Endothelial cell of umbilical vein (primary cell): ENCODE measurements at regions not wholly inside any gene's neighbourhood (a gene's known extent, or its start where the extent isn't known, plus 50 kb on each side); places are given as distances from the start of the nearest gene placed in this dataset.

Experiments
- BruUV-seq: library from RNA; stranded (reverse); fragments of 400-500 nt; replicated peaks from 2 replicates; lab custom pipeline; 2021; lab: Mats Ljungman, UMichigan
- CTCF ChIA-PET: fragments of 300-600, 350-600 bp; sonication (Branson Sonifier 250); formaldehyde crosslinking; loops from one replicate; lab custom pipeline; 2021; ENCODE audit warnings: antibody characterized with exemption, inconsistent platforms; lab: Charles Lee
- POLR2A ChIA-PET: fragments of 300-600, 350-600 bp; sonication (Branson Sonifier 250); formaldehyde crosslinking; loops from one replicate; lab custom pipeline; 2021; ENCODE audit warnings: antibody characterized with exemption, inconsistent platforms; lab: Charles Lee
- DNase-seq: peaks from one replicate; pipeline ENCODE4 v3.0.0-alpha.2; 2011; ENCODE audit warnings: low read depth, low spot score
- FAIRE-seq: peaks from 2 replicates; lab custom pipeline; 2011; peaks lifted over from hg19 to GRCh38; lab: Jason Lieb, UNC
- H2AFZ ChIP-seq: 2 replicates; pipeline ENCODE4 v1.6.0; 2012; ENCODE audit warnings: low read depth, low read length, control low read depth, inconsistent platforms
- H3K27ac ChIP-seq: 2 replicates; pipeline ENCODE4 v1.5.1; 2011; ENCODE audit warnings: low read depth, mild to moderate bottlenecking, control low read depth, low read length, moderate library complexity; ENCODE audit not compliant: insufficient read depth
- H3K27me3 ChIP-seq, 2 experiments: 2 replicates each; pipeline versions ENCODE4 v1.6.0 to v1.6.1; 2011; ENCODE audit warnings: low read length in 2 of 2, mixed read lengths in 1 of 2; ENCODE audit not compliant: control insufficient read depth in 2 of 2, insufficient read depth in 2 of 2
- H3K36me3 ChIP-seq, 2 experiments: 2 replicates in 1 of 2; 3 replicates in 1 of 2; pipeline ENCODE4 v1.5.1; 2011; ENCODE audit warnings: low read length in 2 of 2, mild to moderate bottlenecking in 1 of 2, moderate library complexity in 1 of 2; ENCODE audit not compliant: control insufficient read depth in 2 of 2, insufficient read depth in 2 of 2; ENCODE audit errors: extremely low read depth in 1 of 2
- H3K4me1 ChIP-seq: 3 replicates; pipeline ENCODE4 v1.5.1; 2011; ENCODE audit warnings: mild to moderate bottlenecking, low read length; ENCODE audit not compliant: control insufficient read depth, insufficient read depth; ENCODE audit errors: extremely low read depth
- H3K4me2 ChIP-seq: 2 replicates; pipeline ENCODE4 v1.6.1; 2011; ENCODE audit warnings: low read length, control low read depth, mixed read lengths; ENCODE audit not compliant: insufficient read depth
- H3K4me3 ChIP-seq, 3 experiments: fragments of 200-600 bp in 1 of 3; sonication (generic), shearing (Covaris generic) in 1 of 3; replicated peaks in 1 of 3; 2 replicates each; pipeline ENCODE4 v1.5.1; 2011 to 2016; ENCODE audit warnings: control low read depth in 3 of 3, low read length in 3 of 3, mild to moderate bottlenecking in 2 of 3, inconsistent platforms in 1 of 3, low read depth in 1 of 3, moderate library complexity in 1 of 3; ENCODE audit not compliant: insufficient read depth in 1 of 3
- H3K79me2 ChIP-seq: 2 replicates; pipeline ENCODE4 v1.6.0; 2012; ENCODE audit warnings: low read length, inconsistent platforms; ENCODE audit not compliant: control insufficient read depth, insufficient read depth
- H3K9ac ChIP-seq: replicated peaks from 2 replicates; pipeline ENCODE3; 2011; ENCODE audit warnings: low read length, control low read depth; ENCODE audit not compliant: insufficient read depth; ENCODE audit errors: extremely low read depth
- H3K9me1 ChIP-seq: replicated peaks from 3 replicates; pipeline ENCODE4 v1.6.0; 2011; ENCODE audit warnings: mild to moderate bottlenecking, low read length; ENCODE audit not compliant: control insufficient read depth, insufficient read depth; ENCODE audit errors: extremely low read depth
- H3K9me3 ChIP-seq: replicated peaks from 2 replicates; pipeline ENCODE4 v1.5.1; 2012; ENCODE audit warnings: low read length, inconsistent platforms; ENCODE audit not compliant: control insufficient read depth, insufficient read depth
- H4K20me1 ChIP-seq: replicated peaks from 2 replicates; pipeline ENCODE3; 2011; ENCODE audit warnings: mild to moderate bottlenecking, low read length; ENCODE audit not compliant: control insufficient read depth, insufficient read depth; ENCODE audit errors: extremely low read depth
- CTCF ChIP-seq, 2 donors: IDR thresholded peaks; 1 replicate in 1 of 2; 2 replicates in 1 of 2; pipeline ENCODE4 v1.5.1; 2011; ENCODE audit warnings: low read length in 2 of 2, mild to moderate bottlenecking in 2 of 2, moderate library complexity in 2 of 2, control low read depth in 1 of 2, inconsistent platforms in 1 of 2, low read depth in 1 of 2; ENCODE audit not compliant: insufficient read depth in 1 of 2; ENCODE audit errors: extremely low read depth in 1 of 2
- EZH2 ChIP-seq: IDR thresholded peaks from 2 replicates; pipeline ENCODE4 v1.6.1; 2012; ENCODE audit warnings: borderline replicate concordance, low read depth, mild to moderate bottlenecking, moderate library complexity, low read length, inconsistent platforms; ENCODE audit not compliant: severe bottlenecking
- FOS ChIP-seq: IDR thresholded peaks from 2 replicates; pipeline ENCODE4 v1.6.1; 2011; ENCODE audit warnings: mild to moderate bottlenecking, low read length, moderate library complexity, borderline replicate concordance; ENCODE audit not compliant: insufficient read depth
- MYC ChIP-seq: IDR thresholded peaks from one replicate; pipeline ENCODE4 v1.6.1; 2011; ENCODE audit warnings: mild to moderate bottlenecking, low read depth, low read length
- POLR2A ChIP-seq: IDR thresholded peaks from 2 replicates; pipeline ENCODE4 v1.6.1; 2012; ENCODE audit warnings: low read depth, mild to moderate bottlenecking, control low read depth, low read length
- POLR2AphosphoS5 ChIP-seq: IDR thresholded peaks from 2 replicates; pipeline ENCODE4 v1.6.1; 2012; ENCODE audit warnings: low read depth, mild to moderate bottlenecking, control low read depth, low read length, moderate library complexity; ENCODE audit not compliant: insufficient read depth
- dilution Hi-C: fragments of 300-500 bp; cut with MboI; formaldehyde crosslinking; loops from one replicate; pipeline ENCODE4 v1.15.0; 2019; ENCODE audit warnings: low sequenced_read_pairs; ENCODE audit not compliant: extremely low pct_ligation_motif_present
- intact Hi-C: fragments of 100-400 bp; cut with micrococcal nuclease; formaldehyde crosslinking; loops from one replicate; pipeline ENCODE4 v1.10.0; 2022

- DNase-seq (no peak), FAIRE-seq (no peak)
- H2AFZ ChIP-seq, result no peak overlapping the region
- dilution Hi-C loops, result no loop called here
- BruUV-seq, result no TSS peak
- H3K9me3 ChIP-seq, result no peaks in the 10 kb centered on the region
- no peaks in the 10 kb centered on the region for H3K9me1 ChIP-seq
- ChIA-PET CTCF (interaction anchor here (0.9 to 1.9 kb wide), 4 partner anchors 9 to 112 kb away, joined by 3 to 5 read pairs (median 4); no protein-coding TSS in a partner anchor), POLR2A (no interaction called here)
- no peaks in the 10 kb centered on the region for H3K36me3 ChIP-seq
- H3K9ac ChIP-seq, result no peak overlapping the region
- no peak overlapping the region for H3K27ac ChIP-seq
- intact Hi-C loops, result no loop called here
- H3K4me2 ChIP-seq, result no peak overlapping the region
- no peak overlapping the region for H3K4me3 ChIP-seq
- no peaks in the 10 kb centered on the region for H3K79me2 ChIP-seq
- H3K27me3 ChIP-seq, result peaks cover 0 to 2% of the 10 kb centered on the region in 2 experiments
- no peaks in the 10 kb centered on the region for H3K4me1 ChIP-seq
- H4K20me1 ChIP-seq, result no peaks in the 10 kb centered on the region
- TF ChIP-seq POLR2AphosphoS5, result no peak
- TF ChIP-seq EZH2, result no peak
- TF ChIP-seq FOS, result no peak
- no peak for TF ChIP-seq POLR2A
- TF ChIP-seq MYC, result no peak
Measured at GRCh38 chr18:56278421-56279003, 359.9 kb downstream of the TXNL1 start.

GRCh38 chr18:56276466-56276865 lies 361.9 kb downstream of the TXNL1 start:
- Histone ChIP-seq H3K9ac (no peak overlapping the region), H3K36me3 (no peaks in the 10 kb centered on the region), H3K4me3 (no peak overlapping the region), H3K27ac (no peak overlapping the region), H3K4me1 (no peaks in the 10 kb centered on the region), H3K4me2 (no peak overlapping the region), H3K9me3 (no peaks in the 10 kb centered on the region), H3K27me3 (peaks cover 0 to 5% of the 10 kb centered on the region in 2 experiments), H2AFZ (no peak overlapping the region), H3K9me1 (no peaks in the 10 kb centered on the region), H3K79me2 (no peaks in the 10 kb centered on the region), H4K20me1 (no peaks in the 10 kb centered on the region)
- DNase-seq (no peak), FAIRE-seq (no peak)
- TF ChIP-seq POLR2AphosphoS5 (no peak), CTCF (IDR thresholded peaks at IDR 0.05; ENCODE audit: extremely low read depth in 1 of 2, insufficient read depth in 1 of 2, low read depth in 1 of 2, low read length in 2 of 2) (no peak), MYC (no peak), FOS (no peak), POLR2A (no peak)
- dilution Hi-C loops, result no loop called here
- ChIA-PET CTCF (no interaction called here), POLR2A (no interaction called here)
- no TSS peak for BruUV-seq
- intact Hi-C loops, result no loop called here
